GM18502 (cell line): ENCODE measurements at regions not wholly inside any gene's neighbourhood (a gene's known extent, or its start where the extent isn't known, plus 50 kb on each side); places are given as distances from the start of the nearest gene placed in this dataset.
"Not testable (repeated sequence)": the region's sequence is repeated elsewhere in the genome, so short reads cannot be mapped to it uniquely, and the experiment has no call there.

Experiments
- ATAC-seq: cut with Tn5 transposase; IDR thresholded peaks from one replicate; pipeline ENCODE4 v1.9.1; 2021; ENCODE audit warnings: mild to moderate bottlenecking; ENCODE audit not compliant: unreplicated experiment, poor library complexity

DNA sequence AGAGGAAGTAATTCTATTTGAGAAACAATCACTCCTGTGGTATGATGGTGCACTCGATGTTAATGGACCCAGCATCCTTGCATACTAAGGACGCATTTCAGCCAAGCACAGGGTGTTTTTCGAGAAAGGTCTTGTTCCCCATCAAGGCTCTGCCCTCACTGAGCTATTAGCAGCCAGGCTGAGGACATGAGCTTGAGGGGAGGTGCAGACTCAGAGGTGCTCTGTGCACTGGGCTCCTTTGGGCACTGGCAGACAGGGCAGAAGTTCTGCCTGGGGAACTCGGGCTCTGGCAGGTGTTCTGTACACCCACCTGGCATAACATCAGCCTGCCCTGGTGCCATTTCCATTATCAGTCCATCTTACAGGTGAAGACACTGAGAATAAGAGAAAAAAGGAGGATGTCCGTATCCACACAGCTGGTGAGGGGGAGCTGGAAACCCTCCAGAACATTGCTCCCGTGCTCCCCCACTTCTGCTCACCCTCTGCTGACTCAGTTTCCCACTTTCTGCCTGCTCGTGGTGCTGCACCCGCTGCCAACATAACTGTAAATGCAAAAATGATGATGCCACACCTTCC, 92.7 kb upstream of the RET start:
- ATAC-seq, result no peak

DNA sequence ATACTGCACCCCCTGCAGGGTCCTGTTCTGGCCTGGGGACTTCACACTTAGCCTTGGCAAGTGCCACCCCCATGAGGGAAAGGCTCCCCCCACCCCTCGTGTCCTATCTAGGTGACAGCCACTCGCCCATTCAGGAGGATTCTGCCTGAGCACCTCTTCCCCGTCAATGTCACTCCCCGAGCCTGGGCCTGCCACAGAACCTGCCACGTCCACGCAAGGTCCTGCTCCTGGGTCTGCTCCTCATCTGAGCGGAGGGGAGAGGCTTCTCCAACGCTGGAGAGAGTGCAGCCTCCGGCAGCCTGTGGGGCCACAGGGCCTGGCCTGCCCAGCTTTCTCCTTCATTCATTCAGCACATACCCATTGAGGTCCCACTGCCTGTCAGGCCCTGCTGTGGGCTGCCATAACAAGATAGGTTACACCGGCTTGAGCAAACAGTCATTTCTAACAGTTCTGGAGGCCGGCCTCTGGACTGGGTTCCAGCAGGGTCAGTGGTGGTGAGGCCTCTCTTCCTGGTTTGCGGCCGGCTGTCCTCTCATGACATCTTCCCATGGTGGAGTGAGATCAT, 92.0 kb upstream of the RET start:
- no peak for ATAC-seq

DNA sequence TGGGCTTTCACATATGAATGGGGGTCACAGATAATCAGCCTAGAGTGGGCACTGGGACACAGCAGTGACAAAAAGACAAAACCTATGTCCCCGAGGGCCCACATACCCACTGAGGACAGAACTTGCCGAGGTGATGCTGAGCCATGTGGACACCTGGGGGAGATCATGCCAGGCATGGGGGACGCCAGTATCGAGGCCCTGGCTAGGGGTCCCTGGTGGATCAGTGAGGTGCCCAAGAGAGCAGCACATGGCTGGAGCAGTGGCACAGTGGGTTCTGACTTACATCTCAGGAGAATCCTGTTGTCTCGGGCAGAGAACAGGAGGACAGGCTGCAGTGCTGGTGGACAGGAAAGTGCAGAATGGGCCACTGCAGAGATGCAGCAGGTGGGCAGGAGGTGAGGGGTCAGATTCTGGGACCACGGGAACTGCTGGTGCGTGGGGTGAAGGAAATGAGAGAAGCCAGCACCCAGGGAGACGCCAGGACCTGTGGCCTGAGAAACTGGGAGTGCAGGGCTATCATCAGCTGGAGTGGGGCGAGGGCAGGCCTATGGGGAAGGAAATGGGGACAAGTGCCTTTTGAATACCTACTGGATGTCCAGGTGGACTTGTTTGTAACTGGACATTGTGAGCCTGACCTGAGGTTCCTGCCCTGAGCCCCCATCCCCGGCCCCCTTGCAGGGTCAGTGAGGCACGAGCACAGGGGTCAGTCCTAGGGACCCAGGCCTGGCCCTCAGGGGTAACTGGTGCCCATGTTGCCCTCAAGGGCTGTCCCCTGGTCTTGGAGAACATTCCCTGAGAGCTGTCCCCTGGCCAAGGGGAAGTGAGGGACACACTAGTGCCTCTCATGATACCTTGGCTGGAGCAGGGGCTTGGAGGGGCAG, 91.2 kb upstream of the RET start:
- no peak for ATAC-seq

DNA sequence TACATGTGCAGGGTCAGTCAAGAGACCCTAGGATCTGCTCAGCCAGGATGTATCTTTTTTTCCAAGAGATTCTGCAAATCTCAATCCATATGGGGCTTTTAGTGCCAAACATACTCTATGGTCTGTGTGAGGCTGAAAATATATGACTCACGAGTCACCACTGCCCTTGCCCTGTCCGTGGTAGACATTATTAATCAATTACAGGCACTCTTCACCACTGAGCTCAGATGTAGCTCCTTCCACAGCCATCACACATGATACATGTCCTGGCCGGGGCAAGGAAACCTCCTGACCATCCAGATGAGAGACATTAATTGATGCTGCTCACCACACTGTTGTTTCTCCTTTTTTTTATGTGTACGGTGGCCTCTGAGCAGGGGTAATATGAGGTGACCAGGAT, 90.2 kb upstream of the RET start:
- ATAC-seq, result no peak

DNA sequence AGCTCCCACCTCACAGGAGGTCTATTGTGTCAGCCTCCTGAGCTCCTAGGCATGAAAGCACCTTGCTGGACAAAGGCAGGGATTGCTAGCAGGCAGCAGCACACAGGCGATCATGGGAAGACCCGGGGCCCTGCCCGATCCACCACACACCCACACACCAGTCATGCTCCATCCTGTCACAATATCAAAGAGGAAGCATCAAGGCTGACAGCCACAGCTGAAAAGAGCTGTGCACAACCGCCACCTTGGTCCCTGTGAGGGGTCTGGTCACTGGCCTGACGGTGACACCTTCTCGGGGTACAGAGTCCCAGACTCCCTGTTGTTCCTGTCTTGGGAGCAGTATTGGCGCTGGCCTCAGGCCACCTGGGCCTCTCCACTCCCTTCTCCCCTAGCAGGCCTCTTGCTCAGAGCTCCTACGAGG, 89.7 kb upstream of the RET start:
- no peak for ATAC-seq

DNA sequence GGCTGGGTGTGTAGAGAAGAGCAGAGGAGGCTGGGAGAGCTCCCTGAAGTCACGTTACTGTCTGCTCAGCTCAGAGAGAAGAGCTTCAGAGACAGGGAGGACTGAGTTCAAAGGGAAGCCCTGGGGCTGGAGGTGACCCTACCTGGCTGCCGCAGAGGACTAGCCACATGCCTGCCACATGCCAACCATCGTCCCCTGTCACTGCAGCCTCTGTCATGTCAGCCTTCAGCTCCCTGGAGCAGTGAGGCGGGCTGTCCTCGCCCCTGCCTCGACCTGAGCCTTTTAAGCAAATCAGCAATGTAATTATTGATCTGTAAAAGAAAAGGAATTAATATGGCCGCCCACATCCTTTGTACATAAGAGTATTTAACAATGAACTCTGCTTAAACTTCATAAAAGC, 89.3 kb upstream of the RET start:
- no peak for ATAC-seq

DNA sequence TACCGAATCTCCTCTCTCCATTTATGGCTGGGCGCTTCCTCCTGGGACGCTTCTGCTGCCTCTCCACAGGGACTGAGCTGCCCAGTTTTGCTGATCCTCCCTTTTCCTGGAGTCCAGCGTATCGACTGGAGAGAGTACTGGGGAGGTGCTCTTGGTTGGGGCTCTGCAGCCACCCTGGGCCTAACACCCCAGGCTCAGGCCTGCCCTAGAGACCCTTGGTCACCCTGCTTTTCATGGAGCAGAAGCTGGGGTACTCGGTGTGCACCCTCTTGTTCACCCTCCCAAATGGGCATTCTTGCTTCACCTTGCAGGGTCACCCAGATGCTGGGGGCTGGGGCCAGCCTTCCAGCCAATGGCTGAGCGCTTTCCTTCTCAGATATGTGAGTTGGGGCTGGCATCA, 88.8 kb upstream of the RET start:
- ATAC-seq, result no peak

DNA sequence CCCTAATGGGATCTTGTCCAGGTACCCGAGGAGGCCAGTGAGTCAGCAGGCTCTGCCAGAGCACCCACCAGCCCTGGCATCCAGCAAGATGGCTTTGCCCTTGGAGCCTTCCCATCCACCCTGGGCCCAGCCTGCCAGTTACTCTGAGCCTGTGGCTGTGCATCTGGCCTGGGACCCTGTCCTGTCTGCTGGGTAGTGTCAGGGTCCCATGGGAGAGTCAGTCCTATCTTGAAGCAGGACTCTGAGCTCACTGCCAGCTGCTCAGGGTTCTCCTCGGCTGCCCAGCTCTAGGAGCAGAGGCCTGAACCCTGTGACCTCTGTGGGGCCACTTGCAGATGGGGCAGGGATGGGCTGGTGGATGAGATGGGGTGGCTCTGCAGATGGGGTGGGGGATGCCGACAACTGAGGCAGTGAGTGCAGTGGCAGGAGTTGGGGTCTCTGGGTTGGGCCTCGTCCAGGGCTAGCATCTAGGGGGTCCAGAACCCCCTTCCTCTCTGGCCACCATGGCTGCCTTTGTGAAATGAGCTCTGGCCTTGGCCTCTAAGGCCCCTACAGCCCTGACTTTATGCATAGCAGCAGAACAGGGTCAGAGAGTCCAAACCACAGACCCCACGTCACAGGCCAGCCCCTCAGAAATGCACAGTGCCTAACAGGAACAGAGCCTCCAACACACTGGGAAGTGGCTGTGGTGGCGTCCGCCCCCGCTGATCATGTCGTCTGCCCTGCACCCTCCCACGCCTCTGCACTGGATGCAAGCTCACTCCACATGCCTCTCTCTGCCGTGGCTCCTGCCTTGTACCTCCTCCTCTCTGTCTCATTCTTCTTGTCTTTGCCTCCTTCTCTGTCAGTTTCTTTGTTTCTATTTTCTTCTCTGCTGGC, 88.1 kb upstream of the RET start:
- ATAC-seq, result no peak

DNA sequence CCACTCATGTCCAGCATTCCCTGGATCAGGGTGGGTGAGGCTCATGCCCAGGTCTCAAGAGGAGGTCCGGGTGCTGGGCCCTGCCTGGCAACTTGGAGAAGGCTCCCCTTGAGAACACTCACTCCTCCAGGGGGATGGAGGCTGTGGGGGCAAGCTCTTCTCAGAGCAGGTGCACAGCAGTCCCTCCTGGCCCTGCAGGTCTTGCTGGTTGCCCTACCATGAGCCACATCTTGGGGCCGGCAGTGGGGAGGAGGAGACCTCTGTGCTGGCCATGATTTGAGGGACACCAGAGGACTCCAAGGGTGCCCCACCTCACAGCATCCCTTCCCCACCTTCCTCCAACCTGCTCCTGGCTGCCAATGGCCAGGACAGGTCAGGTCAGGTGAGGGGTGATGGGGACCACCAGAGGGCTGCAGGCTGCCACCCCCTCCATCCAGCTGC, 87.4 kb upstream of the RET start:
- no peak for ATAC-seq

DNA sequence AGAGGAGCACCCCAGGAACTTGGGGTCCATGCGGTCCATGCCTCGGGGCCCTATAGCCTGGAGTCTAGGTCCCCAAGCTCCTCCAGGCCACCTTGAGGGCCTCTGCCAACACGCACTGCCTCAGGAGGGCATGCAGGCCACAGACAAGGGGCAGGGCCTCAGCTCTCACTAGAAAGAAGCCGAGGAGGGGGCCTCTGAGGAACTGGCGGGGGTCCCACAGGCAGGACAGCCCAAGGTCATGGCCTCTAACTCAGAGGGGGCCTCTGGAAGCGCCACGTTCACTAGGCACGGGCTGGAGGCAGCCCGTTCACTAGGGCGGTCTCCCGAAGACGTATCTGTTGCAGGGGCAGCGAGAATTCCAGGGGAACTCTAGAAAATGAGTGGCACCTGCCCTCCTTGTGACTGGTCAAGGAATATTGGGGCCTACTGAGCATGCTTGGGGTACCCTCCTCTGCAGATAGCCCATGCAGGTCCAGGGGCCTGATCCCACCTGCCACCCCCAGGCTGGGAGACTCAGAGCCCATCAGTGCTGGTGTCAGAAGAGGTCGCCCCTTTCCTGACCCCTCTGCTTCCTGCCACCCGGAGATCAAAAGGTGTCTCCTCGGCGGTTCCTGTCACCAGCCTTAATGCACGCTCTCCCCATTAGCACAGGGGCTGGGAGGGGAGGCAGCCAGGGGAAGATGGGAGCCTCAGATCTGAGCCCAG, 86.7 kb upstream of the RET start:
- ATAC-seq, result no peak

DNA sequence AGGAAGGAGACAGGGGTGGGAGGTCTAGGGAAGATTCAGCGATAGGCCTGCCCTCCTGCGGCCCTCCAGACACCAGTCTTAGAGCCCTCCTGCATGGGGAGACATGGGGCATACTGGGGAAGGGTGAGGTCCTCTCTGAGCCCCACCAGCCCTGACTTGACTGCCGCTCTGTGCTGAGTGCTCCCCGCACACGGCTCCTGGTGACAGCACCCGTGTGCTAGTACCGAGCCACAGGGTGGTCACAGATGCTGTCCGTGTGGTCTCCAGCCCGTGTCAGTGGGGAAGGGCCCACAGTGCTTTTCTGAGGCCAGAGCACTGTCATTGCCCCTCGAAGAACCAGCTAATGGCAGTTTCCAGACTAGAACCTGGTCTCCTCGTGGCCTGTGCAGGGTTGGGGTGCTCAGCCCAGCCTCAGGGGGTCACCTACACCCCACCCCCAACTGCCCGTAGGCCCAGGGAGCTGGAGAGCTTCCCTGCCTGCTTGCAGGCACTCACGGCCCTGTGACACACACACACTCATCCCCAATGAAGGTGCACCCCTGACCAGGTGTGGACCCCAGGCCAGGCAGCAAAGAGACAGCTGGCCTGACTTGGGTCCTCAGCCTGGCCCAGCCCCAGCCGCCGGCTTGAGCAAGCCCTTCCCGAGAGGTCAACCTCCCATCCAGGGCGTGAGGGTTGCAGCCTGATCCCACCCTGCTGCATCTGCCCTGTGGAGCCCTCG, 86.0 kb upstream of the RET start:
- no peak for ATAC-seq

DNA sequence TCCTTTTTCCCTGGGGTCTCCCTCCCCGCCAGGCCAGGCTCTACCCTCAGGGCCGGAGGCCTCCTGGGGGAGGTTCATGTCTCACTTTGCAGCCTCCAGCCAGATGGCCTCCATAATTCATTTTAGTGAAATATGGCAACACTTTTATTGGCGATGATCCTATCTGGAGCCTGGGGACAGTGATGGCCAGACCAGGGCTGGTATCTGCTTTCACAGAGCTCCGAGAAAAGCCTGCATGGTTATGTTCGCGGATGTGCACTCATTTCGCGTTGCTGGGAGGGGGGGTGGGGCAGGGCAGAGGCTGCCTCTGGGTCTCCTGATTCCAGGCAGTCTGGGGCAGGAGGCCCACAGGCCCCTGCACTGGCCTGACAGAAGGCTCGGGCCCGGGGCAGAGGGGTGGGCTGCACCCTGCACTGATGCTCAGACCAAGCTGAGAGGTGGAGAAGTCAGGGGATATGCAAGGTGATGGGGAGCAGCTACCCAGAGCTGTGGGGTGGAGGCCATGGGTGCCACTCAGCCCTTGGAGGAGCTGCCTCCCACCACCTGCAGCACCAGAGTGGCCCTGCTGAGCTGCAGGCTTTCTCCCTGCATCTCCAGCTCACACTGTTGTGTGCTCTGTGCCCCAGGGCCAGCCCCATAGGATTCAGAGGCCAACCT, 85.3 kb upstream of the RET start:
- ATAC-seq, result no peak

DNA sequence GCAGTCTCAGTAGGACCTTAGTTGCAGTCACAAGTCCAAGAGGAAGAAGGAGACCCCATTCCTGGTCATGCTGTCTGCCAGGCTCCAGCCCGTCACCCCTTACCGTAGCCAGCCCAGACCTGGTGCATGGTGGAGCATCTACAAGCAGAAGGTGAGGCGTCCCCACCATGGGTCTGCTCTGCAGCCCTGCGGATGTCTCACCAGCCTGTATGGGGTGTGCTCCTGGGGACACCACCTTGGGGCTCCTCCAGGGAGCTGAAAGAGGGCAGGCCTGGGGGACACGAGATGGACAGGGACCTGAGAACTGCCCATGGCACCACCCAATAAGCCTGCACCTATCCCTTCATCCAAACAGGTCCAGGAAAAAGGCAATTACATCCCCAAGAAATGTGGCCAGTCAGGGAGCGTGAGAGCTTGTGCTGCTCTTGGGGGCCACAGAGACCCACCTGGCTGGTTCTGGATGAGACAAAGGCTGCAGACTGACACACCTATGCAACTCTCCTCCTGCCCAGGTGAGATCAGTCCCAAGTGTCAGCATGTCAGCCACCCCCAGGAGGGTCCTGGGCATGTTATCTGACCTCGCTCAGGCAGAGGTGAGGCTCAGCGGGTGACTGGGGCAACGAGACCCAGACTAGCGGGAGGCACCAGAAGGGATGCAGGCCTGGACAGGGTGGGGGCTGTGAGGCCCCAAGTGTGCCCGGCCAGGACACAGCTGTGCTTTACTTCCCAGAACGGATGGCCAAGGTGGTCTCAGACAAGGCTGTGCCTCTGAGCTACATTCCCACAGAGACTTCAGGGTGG, 84.5 kb upstream of the RET start:
- ATAC-seq, result no peak

DNA sequence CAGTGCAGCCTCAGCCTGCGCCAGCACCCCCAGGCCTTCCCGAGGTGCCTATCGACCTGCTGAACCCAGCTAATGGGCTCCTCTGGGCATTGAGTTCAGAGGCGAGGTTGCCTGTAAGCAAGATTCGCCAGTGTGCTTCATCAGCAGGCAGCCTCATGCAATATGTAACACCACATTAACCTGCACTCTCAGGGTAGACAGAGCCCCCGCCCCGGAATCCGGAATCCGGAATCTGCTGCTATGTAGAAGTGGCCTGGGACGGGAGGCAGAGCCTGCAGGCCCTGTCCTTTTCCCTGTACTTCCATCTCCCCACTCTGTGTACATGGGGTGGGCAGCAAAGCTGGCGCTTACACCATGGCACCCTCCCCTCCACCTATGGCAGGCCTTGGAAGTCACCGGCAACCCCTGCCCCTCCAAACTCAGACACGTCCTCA, 83.9 kb upstream of the RET start:
- ATAC-seq, result no peak

DNA sequence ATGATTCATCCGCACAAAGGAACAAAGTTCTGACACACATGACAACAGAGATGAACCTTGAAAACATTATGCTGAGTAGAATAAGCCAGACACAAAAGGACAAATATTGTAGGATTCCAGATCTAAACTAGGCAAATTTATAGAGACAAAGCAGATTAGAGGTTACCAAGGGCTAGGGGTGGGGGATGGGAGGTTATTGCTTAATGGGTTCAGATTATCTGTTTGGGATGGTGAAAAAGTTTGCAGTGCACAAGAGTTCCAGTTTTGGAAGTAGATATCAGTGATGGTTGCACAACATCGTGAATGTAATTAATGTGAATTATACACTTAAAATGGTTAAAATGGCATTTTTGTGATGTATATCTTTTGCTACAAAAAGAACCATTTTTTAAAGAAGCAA, 82.0 kb upstream of the RET start:
- not testable (repeated sequence) for ATAC-seq

DNA sequence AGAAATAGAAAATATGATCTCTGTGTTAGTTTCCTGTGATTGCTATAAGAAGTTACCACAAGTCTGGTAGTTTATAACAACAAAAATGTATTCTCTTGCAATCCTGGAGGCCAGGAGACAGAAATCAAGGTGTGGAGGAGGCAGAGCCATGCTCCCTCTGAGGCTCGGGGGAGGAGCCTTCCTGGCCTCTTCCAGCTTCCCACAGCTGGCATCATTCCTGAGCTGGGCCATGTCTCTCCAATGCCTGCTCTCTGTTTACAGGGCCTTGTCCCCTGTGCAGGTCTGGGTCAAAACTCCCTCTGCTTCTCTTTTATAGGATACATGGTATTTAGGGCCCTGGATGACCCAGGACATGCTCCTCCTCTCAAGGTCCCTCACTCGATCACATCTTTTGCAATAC, 81.3 kb upstream of the RET start:
- ATAC-seq, result no peak

DNA sequence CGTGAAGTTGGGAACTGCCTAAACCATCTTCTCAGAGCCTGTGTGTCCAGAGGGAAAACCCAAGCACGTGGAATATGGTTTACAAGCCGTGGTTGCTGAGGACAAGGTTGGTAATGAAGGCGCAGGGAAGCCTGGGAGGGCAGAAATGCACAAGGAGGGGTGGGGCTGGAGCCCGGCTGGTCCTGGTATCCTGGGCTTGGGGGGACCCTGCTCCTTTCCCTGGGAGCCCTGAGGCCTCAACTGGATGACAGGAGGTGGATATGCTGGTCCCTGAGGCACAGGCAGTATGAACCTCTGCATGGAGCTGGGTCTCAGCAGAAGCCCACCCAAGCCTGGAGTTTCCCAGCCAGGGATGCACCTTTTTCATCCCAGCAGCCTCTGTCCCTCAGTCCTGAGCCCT, 80.3 kb upstream of the RET start:
- ATAC-seq, result no peak

DNA sequence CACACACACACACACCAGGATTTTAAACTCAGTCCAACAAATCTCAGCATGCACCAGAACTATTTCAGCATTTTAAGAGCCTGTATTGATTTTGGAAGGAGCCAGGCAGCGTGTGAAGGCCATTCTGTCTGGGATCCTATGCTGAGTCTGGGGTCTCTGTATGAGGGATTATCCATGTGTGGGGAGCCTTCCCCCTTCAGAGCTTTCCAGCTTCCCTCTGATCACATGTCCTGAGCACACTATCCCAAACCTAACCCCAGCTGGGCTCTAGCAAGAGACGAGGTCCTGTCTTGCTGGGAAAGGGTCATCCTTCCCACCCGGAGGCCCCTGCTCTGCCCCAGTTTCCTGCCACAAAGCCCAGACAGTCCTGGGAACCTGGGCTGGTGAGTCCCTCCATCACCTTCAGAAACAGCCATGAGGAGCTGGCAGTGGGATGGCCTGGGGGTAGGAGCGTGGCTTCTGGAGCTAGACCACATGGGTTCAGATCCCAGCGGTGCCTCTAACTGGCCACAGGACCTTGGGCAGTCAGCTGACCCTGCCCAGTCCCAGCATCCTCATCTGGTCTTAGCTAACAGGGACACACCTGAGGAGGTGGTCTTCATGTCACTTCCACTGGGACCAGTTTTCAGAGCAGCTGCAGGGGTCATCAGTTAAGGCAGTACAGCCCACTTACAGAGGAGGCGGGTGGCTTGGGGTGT, 79.6 kb upstream of the RET start:
- no peak for ATAC-seq
